ENCODE measurements at regions not wholly inside any gene's neighbourhood (a gene's known extent, or its start where the extent isn't known, plus 50 kb on each side); places are given as distances from the start of the nearest gene placed in this dataset.
"Not testable (repeated sequence)": the region's sequence is repeated elsewhere in the genome, so short reads cannot be mapped to it uniquely, and the experiment has no call there.

DNA sequence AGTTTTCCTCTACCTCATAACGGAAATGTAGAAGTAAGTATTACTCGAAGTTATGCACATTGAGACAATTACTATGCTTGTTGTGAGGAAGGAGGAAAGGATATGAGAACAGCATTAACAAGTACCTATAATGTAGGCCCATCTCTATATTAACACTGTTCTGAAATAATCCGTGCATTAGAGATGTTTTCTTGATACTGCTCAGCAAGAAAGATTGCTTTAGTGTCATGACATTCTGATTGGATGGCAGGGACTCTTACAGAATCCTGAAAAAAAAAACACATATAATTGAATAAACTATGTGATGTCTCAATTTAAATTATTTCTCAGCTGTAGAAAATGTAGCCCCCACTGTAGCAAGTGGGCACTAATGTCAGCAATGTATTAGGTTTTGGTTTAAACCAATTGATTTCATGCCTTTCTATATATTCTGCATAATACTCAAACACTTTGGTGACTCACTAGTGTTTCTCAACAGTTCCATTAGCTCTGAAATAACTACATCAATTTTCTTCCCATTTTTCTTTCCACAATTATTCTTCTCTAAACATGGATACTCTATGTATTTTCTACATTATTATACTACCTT is 598.3 kb upstream of the BCHE start:
- DNase-seq: no peak

DNA sequence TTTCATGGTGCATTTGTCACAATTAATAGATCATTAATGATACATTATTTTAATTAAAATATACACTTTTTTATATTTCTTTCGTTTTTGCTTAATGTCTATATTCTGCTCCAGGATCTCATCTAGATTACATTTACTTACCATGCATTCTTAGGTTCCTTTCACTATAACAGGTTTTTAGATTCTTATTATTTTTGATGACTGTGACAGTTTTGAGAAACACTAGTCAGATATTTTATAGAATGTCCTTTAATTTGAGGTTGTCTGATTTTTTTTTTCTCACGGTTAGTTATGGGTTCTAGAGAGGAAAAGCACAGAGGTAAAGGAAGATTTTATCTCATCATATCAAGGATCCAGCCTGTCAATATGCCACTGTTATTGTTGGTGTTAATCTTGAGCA is 595.8 kb upstream of the BCHE start:
- no peak for DNase-seq

DNA sequence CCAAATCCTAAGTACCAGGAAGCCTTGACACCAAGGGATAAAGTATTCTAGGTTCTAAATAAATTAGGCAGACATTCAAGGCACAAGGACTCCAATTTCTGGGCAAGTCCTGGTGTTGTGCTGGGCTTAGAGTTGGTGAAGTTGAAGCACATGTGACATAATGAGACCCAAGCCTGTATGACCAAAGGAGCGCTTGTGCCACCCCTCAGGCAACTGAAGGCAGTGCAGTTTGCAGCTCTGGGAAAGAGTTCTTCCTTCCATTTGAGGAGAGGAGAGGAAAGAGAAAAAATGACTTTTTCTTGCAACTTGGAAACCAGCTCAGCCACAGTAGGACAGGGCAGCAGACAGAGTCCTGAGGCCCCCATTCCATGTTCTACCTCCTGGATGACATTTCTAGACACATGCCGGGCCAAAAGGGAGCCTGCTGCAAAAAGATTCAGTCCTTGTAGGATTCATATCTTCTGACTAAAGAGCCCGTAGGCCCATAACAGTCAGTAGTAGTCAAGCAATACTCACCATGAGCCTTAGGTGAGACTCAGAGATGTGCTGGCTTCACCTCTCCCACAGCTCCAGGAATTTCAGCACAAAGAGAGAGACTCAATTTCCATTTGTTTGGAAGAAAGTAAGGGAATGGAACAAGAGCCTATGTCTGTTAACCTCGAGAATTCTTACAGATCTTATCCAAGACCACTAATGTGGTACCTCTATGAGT is 588.8 kb upstream of the BCHE start:
- no peak for DNase-seq

DNA sequence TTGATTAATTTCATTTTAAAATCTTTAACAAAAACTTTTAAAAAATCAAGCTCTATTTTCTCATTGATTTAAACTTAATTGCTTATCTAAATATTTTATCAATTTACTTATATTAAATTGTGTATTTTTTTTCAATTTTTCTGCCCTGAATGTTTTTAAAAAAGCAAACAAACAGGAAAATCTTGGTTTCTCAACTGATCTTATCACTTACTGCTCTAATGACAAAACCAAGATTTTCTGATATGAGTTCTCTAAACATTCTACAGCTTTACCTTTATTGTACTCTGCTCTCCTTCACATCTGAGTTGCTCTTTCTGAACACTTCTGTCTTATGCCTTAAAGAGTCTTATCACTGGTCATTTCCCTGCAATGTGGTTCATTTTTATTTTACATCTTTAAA is 587.8 kb upstream of the BCHE start:
- DNase-seq: no peak

DNA sequence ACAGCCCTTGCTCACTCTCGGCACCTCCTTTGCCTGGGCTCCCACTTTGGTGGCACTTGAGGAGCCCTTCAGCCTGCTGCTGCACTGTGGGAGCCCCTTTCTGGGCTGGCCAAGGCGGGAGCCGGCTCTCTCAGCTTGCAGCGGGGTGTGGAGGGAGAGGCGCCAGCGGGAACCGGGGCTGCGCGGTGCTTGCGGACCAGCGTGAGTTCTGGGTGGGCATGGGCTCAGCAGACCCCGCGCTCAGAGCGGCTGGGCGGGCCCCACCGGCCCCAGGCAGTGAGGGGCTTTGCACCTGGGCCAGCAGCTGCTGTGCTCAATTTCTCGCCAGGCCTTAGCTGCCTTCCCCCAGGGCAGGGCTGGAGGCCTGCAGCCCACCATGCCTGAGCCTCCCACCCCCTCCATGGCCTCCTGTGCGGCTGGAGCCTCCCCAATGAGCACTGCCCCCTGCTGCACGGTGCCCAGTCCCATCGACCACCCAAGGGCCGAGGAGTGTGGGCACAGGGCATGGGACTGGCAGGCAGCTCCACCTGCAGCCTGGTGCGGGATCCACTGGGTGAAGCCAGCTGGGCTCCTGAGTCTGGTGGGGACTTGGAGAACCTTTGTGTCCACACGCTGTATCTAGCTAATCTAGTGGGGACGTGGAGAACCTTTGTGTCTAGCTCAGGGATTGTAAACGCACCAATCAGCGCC is 586.7 kb upstream of the BCHE start:
- DNase-seq: not testable (repeated sequence)

DNA sequence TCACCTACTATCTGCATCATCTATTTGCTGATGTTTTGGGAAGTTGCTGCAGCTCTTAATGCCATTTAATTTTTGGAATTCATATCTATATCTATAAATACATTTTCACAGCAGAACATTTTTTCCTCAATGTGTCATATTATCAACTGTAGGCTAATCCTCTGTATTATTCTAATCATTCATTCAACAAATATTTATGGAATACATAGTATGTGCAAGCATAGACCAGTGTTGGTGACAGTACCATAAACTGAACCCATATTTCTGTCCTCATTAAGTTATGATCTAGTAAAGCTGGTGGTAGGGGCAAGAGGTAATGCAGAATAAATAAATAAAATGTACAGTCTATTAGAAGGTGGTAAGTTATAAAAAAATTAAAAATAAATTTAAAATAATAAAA is 585.3 kb upstream of the BCHE start:
- DNase-seq: no peak

DNA sequence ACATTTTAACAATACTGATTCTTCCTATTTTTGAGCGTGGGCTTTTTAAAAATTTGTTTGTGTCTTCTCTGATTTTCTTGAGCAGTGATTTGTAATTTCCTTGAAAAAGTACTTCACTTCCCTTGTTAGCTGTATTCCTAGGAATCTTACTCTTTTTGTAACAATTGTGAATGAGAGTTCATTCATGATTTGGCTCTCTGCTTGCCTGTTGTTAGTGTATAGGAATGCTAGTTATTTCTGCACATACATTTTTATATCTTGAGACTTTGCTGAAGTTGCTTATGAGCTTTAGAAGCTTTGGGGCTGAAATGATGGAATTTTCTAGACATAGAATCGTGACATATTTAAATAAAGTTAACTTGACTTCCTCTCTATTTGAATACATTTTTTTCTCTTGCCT is 582.8 kb upstream of the BCHE start:
- no peak for DNase-seq

DNA sequence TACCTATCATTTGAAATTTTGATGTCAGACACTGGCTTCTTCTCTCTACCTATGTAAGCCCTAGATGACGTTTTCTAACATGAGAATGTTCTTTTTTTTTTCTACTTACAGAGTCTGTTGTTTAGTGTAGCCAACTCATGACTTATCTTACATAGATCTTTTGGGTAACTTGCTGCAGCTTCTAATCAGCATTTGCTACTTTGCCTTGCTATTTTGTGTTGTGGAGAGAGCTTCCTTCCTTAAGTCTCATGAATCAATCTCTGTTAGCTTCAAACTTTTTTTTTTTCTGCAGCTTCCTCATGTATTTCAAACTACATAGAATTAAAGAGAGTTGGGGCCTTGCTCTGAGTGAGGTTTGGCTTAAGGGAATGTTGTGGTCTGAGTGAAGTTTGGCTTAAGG is 568.7 kb upstream of the BCHE start:
- DNase-seq: no peak

DNA sequence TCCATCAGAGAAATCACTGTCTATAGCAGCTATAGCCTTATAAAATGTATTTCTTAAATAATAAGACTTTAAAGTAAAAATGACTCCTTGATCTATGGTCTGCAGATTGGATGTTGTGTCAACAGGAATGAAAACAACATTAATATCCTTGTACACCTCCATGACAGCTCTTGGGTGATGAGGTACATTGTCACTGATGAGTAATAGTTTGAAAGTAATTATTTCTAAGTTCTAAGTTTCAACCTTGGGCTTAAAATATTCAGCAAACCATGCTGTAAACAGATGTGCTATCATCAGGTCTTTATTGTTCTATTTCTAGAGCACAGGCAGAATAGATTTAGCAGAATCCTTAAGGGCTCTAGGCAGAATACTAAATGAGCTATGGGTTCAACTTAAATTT is 568.2 kb upstream of the BCHE start:
- DNase-seq: no peak

DNA sequence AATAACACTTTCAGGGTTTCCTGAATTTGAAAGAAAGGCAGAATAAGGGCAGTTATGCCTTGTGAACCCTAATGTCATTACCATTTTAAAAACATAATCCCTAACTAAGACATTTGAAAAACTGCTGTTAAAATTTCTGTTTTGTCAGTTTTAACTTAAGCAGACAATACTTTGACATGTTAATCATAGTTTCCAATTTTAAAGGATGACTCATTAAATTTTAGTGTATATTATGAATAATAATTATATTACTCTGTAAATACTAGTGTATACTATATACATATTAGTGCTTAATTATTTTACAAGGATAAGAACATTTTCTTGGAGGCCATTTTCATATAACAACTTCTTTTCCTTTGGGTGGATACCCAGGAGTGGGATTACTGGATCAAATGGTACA is 553.1 kb upstream of the BCHE start:
- DNase-seq: no peak

DNA sequence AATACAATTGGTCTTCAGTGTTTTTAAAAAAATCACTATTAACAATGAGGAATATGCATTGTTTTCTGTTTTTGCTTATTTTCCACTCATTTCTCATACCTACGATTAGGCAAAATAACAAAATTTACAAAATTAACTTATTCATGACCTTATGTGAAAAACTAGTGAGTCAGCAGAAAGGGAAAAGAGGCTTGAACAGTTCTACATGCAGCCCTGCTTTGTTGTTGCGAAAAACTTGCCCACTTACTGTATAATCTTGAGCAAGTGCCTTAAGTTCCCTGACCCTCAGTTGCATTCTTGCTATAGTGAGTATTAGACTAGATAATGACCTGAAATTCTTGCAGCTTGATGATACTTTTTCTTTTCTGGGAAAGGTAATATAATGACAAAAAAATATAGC is 551.1 kb upstream of the BCHE start:
- DNase-seq: no peak

DNA sequence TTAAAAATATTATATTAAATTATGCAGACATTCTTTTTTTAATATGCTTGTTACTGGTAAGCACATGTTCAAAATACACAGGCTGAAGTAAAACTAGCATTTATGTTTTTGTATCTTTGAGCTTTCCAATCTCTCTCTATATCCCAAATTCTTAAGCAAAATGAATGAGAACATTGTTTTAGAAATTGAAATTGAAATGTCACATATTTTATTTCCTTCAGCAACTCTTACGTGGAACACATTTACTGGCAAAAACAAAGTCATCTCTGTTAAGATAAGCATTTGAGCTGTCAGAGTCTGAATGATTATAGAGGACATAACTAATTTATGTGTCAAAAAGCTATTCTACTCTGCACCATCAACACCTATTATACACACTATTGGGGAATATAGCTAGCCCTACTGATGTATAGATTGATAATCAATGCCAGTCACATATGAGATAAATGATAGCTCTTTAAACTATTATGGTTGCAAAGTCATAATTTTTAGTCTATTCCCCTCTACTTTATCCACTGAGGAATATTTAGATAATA is 535.4 kb upstream of the BCHE start:
- DNase-seq: no peak

DNA sequence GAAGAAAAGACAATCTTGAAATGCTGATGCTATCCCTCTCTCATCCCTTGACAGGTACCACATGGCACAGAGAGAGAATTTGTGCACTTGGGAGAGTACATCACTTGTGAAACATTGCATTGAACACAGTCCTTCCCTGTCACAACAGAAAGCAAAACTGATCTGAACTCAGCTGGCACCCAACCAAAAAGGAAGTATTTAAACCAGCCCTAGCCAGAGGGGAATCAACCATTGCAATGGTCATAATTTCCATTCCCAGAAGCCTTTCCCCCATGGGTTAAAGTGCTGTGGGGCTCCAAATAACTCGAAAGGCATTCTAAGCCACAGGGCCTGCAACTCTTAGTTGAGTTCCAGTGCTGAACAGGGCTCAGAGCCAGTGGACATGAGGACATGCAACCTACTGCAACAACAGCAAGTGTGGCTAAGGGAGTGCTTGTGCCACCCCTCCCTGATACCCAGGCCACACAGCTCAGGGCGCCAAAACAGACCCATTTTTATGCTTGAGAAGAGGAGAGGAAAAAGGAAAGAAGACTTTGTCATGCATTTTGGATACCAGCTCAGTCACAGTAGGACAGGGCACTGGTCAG is 530.8 kb upstream of the BCHE start:
- no peak for DNase-seq

DNA sequence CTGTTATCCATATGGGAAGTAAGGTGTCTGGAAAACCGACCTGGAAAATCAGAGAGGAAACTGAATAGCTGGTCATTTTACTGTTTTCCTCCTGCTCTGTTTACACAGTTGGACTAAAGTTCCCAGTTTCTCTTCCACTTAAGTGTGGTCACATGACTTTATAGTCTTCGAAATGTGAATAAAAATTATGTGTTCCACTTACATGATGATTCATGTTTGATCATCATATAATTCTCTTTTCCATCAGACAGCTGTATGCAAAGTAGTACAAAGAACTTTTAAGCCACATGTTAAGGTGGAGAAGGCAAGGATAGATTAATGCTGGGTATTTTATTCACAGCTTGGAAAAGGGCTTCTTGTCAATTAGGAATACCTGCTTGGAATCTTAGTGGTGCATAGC is 525.5 kb upstream of the BCHE start:
- no peak for DNase-seq

DNA sequence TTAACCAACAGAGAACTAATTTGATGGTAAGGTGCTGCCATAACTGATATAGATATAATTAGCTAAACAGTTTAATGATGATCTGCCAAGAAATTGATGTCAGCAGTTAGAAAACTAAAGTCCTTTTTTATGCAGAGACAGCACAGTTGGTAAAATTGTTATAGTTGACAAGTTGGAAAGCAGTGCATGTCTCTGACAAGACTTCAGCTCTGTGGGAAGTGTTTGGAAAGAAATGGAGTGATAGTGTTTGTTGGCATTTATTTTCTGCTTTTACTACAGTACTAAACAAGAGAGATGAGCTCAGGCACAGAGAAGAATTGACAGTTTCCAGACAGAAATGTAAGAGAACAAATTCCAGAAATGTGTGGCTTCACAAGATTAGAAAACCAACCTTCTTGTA is 523.5 kb upstream of the BCHE start:
- DNase-seq: no peak

DNA sequence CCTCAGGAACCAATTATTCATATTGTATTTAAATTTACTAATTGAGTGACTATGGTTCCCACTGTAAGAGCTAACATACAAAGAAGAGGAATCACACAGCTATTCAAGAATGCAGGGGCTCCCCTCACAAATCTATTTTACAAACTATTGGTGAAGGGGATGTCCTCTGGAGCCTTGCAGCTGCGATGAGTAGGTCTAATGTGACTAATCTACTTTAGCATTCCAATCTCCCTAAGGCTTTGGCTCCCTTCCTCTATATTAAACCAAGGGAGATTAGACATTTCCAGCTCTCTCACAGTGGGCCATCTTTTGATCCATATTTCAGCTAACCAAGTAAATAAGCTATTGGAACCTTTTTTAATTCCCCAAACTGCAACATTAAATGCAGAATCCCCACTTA is 514.2 kb upstream of the BCHE start:
- DNase-seq: no peak

DNA sequence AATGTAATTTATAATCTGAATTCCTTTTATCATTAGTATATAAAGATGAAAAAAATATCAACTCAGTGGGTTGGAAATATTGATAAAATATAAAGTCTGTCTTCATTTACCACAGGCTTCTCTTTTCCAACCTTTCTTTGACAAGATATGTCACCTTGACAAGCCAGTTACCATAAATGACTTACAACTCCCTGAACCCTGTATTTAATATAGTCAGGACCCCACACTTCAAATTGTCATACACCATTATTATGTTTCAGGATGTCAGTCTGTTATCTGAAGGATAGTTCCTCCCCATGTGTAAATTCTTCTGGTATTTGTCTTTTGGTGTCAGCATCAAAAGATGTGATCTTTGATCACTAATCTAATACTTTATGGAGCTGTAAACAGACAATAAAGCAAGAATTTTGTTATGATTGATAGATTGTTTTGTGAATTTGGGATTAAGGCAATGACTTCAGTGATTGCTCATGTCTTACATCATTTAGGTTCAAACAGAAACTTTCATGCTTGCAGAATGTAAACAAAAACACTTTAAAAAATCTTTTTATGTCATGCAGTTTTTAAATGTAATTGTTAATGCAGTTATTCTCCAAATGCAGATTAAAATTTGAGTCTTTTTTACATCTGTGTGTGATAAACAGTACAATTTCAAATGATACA is 503.5 kb upstream of the BCHE start:
- DNase-seq: no peak

DNA sequence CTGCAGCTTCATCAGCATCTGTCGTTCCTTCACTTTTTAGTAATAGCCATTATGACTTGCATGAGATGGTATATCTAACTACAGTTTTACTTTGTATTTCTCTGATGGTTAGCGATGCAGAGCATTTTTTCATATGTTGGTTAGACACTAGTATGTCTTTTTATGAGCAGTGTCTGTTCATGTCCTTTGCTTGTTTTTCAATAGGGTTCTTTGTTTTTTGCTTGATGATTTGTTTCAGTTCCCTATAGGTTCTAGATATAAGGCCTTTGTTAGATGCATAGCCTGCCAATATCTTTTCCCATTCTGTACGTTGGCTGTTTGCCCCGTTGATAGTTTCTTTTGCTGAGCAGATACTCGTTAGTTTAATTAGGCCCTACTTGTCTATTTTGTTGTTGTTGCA is 487.2 kb upstream of the BCHE start:
- DNase-seq: no peak

DNA sequence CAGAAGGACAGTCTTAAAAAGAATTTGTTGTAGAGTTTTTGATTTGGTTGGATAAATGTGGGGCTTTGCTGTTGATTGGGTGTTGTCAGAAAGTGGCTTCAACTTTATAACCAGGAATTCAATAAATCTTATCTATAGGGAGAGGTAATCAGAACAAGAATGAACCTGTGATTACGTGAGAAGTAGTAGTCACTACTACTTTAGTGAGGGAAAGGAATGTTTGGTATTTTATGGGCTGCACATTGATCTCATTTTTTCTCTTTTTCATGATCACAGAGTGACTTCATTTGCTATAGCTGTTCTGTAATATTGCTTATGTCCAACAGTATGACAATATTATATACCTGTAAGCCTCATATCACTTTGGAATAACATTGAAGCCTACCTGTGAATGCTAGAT is 485.2 kb upstream of the BCHE start:
- DNase-seq: no peak

DNA sequence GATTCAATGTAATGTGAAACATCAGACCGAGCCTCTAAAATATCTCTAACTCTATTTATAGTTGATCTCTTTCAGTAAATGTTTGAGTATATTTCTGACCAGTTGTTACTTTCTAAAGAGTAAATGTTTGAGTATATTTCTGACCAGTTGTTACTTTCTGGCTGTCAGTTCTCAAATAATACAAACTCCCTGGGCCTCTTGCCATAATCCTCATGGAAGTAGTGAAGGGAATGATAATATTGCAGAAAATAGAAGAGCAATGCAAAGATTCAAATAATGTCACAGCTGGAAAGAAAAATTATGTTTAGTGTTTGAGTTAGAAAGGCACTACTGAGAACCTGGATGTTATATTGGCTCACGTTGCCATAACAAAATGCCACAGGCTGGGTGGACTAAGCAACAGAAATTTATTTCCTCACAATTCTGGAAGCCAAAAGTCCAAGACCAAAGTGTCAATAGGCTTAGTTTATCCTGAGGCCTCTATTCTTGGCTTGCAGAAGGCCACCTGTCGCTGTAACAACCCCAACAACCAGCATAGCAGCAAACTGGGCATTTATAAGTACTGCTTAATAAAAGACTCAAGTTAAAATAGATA is 470.6 kb upstream of the BCHE start:
- DNase-seq: no peak

DNA sequence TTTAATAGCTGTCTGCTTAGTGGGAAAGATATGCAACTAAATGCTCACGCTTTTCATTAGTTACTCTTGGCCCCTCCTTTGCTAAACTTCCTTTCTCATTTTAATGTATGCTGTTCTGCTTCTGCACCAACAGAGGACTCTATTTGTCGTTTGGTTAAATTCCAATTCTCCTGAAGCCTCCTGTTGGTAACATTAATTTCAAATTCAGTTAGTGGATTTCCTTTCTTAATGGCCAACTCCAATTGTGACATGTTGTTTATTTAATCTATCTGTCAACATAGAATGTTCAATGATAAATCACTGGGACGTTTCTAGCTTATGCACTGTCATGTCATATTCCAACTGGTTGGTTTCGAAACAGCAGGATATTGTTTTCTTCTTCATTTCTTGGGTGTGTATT is 467.4 kb upstream of the BCHE start:
- no peak for DNase-seq

DNA sequence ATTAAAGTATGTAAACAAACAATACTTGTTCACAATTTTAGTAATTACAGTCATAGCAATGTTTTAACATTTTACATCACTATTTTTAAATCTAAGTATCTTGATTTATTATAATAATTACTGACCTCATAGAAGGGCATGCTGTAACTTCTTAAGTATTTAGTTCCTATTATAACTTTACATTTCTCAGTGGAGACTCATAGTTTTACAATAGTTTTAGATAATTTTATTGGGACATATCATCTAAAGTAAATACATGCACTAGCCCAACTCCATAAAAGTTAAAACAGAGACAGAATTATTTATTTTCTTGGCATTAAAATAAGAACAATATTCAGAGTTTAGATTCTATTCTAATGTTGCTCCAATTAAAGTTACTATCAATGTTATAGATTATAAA is 466.5 kb upstream of the BCHE start:
- no peak for DNase-seq

DNA sequence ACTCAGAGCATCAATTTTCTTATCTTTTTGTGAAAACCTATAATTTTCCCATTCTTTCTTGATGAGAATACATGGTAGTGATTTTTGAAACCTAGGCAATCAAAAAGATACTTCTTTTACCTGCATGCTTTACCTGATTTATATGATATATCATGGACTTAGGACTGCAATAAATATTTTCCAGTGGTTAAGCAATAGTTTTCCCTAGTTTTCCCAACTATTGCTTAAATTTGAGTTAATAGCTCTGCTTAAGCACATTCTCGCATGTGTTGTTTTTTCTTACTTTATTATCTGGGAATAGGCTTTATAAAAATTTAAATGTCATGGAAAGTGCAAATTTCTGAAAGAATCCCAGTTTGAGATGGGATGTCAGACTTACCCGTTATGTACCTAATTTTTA is 465.1 kb upstream of the BCHE start:
- no peak for DNase-seq

Measured in NCI-H524 treated with DMSO at 0.1 percent for 48 hours (cell line).